B cell (primary cell): ENCODE measurements at regions not wholly inside any gene's neighbourhood (a gene's known extent, or its start where the extent isn't known, plus 50 kb on each side); places are given as distances from the start of the nearest gene placed in this dataset.

Source experiments
- EZH2 ChIP-seq: IDR thresholded peaks from 2 replicates; pipeline ENCODE4 v1.6.1; 2012; ENCODE audit warnings: borderline replicate concordance, low read depth, mild to moderate bottlenecking, moderate library complexity, low read length; ENCODE audit not compliant: insufficient read depth, poor library complexity, severe bottlenecking
- TF ChIP-seq, protein P1 (sequence below): fragments of 200-600 bp; IDR thresholded peaks from one replicate; pipeline ENCODE4 v1.8.0; 2022; ENCODE audit warnings: antibody characterized with exemption, mild to moderate bottlenecking

DNA sequence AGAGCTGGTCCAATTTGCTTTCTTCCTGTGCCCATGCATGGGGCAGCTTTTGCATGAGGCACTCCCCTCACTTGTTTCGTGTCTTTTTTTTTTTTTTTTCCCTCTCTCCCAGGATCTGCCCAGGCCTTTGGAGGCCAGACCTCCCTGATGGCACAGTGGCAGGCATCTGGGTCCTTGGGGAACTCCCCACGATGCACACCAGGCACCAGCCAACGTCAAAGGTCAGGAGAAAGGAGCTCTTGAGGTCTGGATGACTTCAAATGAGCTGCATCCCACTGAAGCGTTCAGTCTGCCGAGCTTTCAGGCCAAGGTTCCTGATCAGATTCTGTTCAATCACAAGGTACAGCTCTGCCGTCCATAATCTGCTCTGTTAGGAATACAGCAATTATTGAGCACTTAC lies 97.2 kb upstream of the CARD11 start:
- TF ChIP-seq, protein P1, sequence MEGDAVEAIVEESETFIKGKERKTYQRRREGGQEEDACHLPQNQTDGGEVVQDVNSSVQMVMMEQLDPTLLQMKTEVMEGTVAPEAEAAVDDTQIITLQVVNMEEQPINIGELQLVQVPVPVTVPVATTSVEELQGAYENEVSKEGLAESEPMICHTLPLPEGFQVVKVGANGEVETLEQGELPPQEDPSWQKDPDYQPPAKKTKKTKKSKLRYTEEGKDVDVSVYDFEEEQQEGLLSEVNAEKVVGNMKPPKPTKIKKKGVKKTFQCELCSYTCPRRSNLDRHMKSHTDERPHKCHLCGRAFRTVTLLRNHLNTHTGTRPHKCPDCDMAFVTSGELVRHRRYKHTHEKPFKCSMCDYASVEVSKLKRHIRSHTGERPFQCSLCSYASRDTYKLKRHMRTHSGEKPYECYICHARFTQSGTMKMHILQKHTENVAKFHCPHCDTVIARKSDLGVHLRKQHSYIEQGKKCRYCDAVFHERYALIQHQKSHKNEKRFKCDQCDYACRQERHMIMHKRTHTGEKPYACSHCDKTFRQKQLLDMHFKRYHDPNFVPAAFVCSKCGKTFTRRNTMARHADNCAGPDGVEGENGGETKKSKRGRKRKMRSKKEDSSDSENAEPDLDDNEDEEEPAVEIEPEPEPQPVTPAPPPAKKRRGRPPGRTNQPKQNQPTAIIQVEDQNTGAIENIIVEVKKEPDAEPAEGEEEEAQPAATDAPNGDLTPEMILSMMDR = no peak
- no peak for TF ChIP-seq EZH2
